ENCODE measurements at regions not wholly inside any gene's neighbourhood (a gene's known extent, or its start where the extent isn't known, plus 50 kb on each side); places are given as distances from the start of the nearest gene placed in this dataset.

DNA sequence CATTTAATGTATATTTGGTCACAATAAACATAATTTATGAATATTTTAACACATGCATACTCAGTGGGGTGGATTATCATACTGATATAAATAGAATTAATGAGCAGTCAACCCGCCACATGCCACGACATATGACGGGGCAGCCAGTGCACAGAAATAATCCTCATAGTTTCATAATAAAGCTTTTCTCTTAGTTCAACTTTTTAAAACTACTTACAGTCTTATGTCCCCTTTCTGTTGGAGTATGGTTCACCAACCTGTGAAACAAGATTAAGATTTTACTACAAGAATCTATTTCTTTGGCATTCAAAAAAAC is 75.6 kb upstream of the ETAA1 start:
- TF ChIP-seq CTCF (IDR thresholded peaks at IDR 0.05) (no peak), POLR2A (IDR thresholded peaks at IDR 0.05) (no peak)
